GM23338 (cell line): ENCODE measurements at regions not wholly inside any gene's neighbourhood (a gene's known extent, or its start where the extent isn't known, plus 50 kb on each side); places are given as distances from the start of the nearest gene placed in this dataset.

Experiments
- ATAC-seq: fragments of 200-7000 bp; cut with Tn5 transposase; 3 replicates; pipeline ENCODE4 v1.9.1; 2020
- DNase-seq: peaks from one replicate; pipeline ENCODE4 v3.0.0-alpha.2; 2015; ENCODE audit warnings: low spot score
- H2AFZ ChIP-seq: fragments of 200-600 bp; sonication (generic); 2 replicates; pipeline ENCODE4 v1.8.0; 2016; ENCODE audit warnings: antibody characterized with exemption, mild to moderate bottlenecking, moderate library complexity
- H3F3A ChIP-seq: fragments of 200-600 bp; sonication (generic); replicated peaks from 2 replicates; pipeline ENCODE4 v1.8.0; 2017; ENCODE audit warnings: antibody characterized with exemption, mixed run types, low read depth
- H3K27ac ChIP-seq: fragments of 200-600 bp; sonication (generic); 2 replicates; pipeline ENCODE4 v1.6.1; 2016; ENCODE audit warnings: low read depth
- H3K27me3 ChIP-seq: fragments of 200-600 bp; sonication (generic); 2 replicates; pipeline ENCODE4 v1.8.0; 2016; ENCODE audit warnings: mild to moderate bottlenecking, mixed run types, moderate library complexity; ENCODE audit not compliant: insufficient read depth
- H3K36me3 ChIP-seq: fragments of 200-600 bp; sonication (generic); 2 replicates; pipeline ENCODE4 v1.8.0; 2016; ENCODE audit warnings: mild to moderate bottlenecking; ENCODE audit not compliant: insufficient read depth
- H3K4me1 ChIP-seq: fragments of 200-600 bp; sonication (generic); 2 replicates; pipeline ENCODE4 v1.8.0; 2016; ENCODE audit warnings: mild to moderate bottlenecking, moderate library complexity; ENCODE audit not compliant: insufficient read depth
- H3K4me2 ChIP-seq: fragments of 200-600 bp; sonication (generic); 2 replicates; pipeline ENCODE4 v1.7.1; 2017; ENCODE audit warnings: mixed run types
- H3K4me3 ChIP-seq: fragments of 200-600 bp; sonication (generic); 2 replicates; pipeline ENCODE4 v1.6.1; 2016; ENCODE audit warnings: mixed run types
- H3K79me2 ChIP-seq: fragments of 200-600 bp; sonication (generic); replicated peaks from 2 replicates; pipeline ENCODE4 v1.8.0; 2017; ENCODE audit warnings: mild to moderate bottlenecking; ENCODE audit not compliant: insufficient read depth
- H3K9me2 ChIP-seq: fragments of 200-600 bp; sonication (generic); 2 replicates; pipeline ENCODE4 v1.8.0; 2017; ENCODE audit not compliant: insufficient read depth
- H4K20me1 ChIP-seq: fragments of 200-600 bp; sonication (generic); replicated peaks from 2 replicates; pipeline ENCODE4 v1.8.0; 2017; ENCODE audit warnings: mild to moderate bottlenecking; ENCODE audit not compliant: insufficient read depth
- H3K27ac Mint-ChIP-seq: 2 replicates; pipeline ENCODE4 v1.8.0; 2020; ENCODE audit warnings: inconsistent platforms, mild to moderate bottlenecking, moderate library complexity, mixed read lengths
- H3K27me3 Mint-ChIP-seq: 3 replicates; pipeline ENCODE4 v1.8.0; 2022; ENCODE audit warnings: low read depth, mild to moderate bottlenecking, moderate library complexity, mixed read lengths, inconsistent platforms; ENCODE audit not compliant: insufficient read depth, poor library complexity
- H3K36me3 Mint-ChIP-seq: 3 replicates; pipeline ENCODE4 v1.8.0; 2021; ENCODE audit warnings: low read depth, mild to moderate bottlenecking, inconsistent platforms, moderate library complexity, mixed read lengths
- H3K4me1 Mint-ChIP-seq: 3 replicates; pipeline ENCODE4 v1.8.0; 2020; ENCODE audit warnings: mild to moderate bottlenecking, inconsistent platforms, mixed read lengths
- H3K4me3 Mint-ChIP-seq: 3 replicates; pipeline ENCODE4 v1.8.0; 2021; ENCODE audit warnings: moderate library complexity, mild to moderate bottlenecking, inconsistent platforms, mixed read lengths
- H3K9me3 Mint-ChIP-seq: 3 replicates; pipeline ENCODE4 v1.8.0; 2020; ENCODE audit warnings: moderate library complexity, mild to moderate bottlenecking, inconsistent platforms, mixed read lengths
- CREB1 ChIP-seq: fragments of 250-450 bp; sonication (Bioruptor Pico); IDR thresholded peaks from 2 replicates; pipeline ENCODE4 v1.5.0; 2020; ENCODE audit warnings: low read depth, mild to moderate bottlenecking, moderate library complexity
- CTCF ChIP-seq, 2 experiments: fragments of 200-600 bp in 1 of 2; sonication (generic) in 1 of 2; conservative IDR thresholded peaks; 2 replicates each; pipeline versions ENCODE4 v1.5.1 to v1.6.1; 2016 to 2017; ENCODE audit warnings: antibody characterized with exemption in 2 of 2, low read depth in 2 of 2, mild to moderate bottlenecking in 2 of 2, moderate library complexity in 1 of 2
- ETS1 ChIP-seq: IDR thresholded peaks from 2 replicates; pipeline ENCODE4 v1.6.1; 2016; ENCODE audit warnings: antibody characterized with exemption
- EZH2phosphoT487 ChIP-seq: fragments of 200-600 bp; sonication (generic); IDR thresholded peaks from one replicate; pipeline ENCODE4 v1.8.1; 2018; ENCODE audit warnings: antibody characterized with exemption; ENCODE audit not compliant: unreplicated experiment
- JUNB ChIP-seq: IDR thresholded peaks from one replicate; pipeline ENCODE4 v1.6.1; 2016; ENCODE audit warnings: antibody characterized with exemption; ENCODE audit not compliant: unreplicated experiment
- NANOG ChIP-seq: IDR thresholded peaks from 2 replicates; pipeline ENCODE4 v1.6.1; 2016; ENCODE audit warnings: antibody characterized with exemption, borderline replicate concordance
- POLR2AphosphoS5 ChIP-seq: IDR thresholded peaks from 2 replicates; pipeline ENCODE4 v1.6.1; 2016; ENCODE audit warnings: antibody characterized with exemption, low read depth
- REST ChIP-seq: IDR thresholded peaks from one replicate; pipeline ENCODE4 v1.6.1; 2018; ENCODE audit warnings: antibody characterized with exemption; ENCODE audit not compliant: unreplicated experiment
- STAT1 ChIP-seq: IDR thresholded peaks from one replicate; pipeline ENCODE4 v1.6.1; 2016; ENCODE audit warnings: antibody characterized with exemption; ENCODE audit not compliant: unreplicated experiment
- ZNF114 ChIP-seq: fragments of 250-450 bp; sonication (Bioruptor Pico); IDR thresholded peaks from 2 replicates; pipeline ENCODE4 v1.5.0; 2020; ENCODE audit warnings: mild to moderate bottlenecking, moderate library complexity
- ZNF331 ChIP-seq: fragments of 250-450 bp; sonication (Bioruptor Pico); IDR thresholded peaks from 2 replicates; pipeline ENCODE4 v1.5.0; 2020; ENCODE audit warnings: low read depth, mild to moderate bottlenecking, moderate library complexity

- TF ChIP-seq CTCF (conservative IDR thresholded peaks at IDR 0.05; ENCODE audit: low read depth in 2 of 2) (no peak), POLR2AphosphoS5 (no peak), ETS1 (no peak)
Observed at GRCh38 chr9:85216601-85217000, 525.2 kb downstream of the AGTPBP1 start (continued).

- no peaks in the 10 kb centered on the region for H3K36me3 ChIP-seq
- Mint-ChIP-seq H3K27ac (no peak overlapping the region), H3K27me3 (peaks cover 2% of the 10 kb centered on the region), H3K4me3 (no peak overlapping the region), H3K9me3 (no peaks in the 10 kb centered on the region), H3K4me1 (peaks cover 34% of the 10 kb centered on the region), H3K36me3 (no peaks in the 10 kb centered on the region)
- no peaks in the 10 kb centered on the region for H3K79me2 ChIP-seq
- no peak overlapping the region for H3K4me3 ChIP-seq
- no peak for ATAC-seq
- no peak overlapping the region for H2AFZ ChIP-seq
- no peaks in the 10 kb centered on the region for H3F3A ChIP-seq
- no peaks in the 10 kb centered on the region for H4K20me1 ChIP-seq
- H3K4me1 ChIP-seq, result peaks cover 25% of the 10 kb centered on the region
- no peaks in the 10 kb centered on the region for H3K9me2 ChIP-seq
- DNase-seq, result no peak
- H3K27me3 ChIP-seq, result no peaks in the 10 kb centered on the region
- H3K4me2 ChIP-seq, result no peak overlapping the region
- no peak overlapping the region for H3K27ac ChIP-seq
- no peak for TF ChIP-seq CTCF (conservative IDR thresholded peaks at IDR 0.05; ENCODE audit: low read depth in 2 of 2)
- no peak for TF ChIP-seq ZNF114
- TF ChIP-seq CREB1, result no peak
- TF ChIP-seq POLR2AphosphoS5, result no peak
- TF ChIP-seq JUNB, result no peak
- TF ChIP-seq EZH2phosphoT487, result no peak
- TF ChIP-seq STAT1, result no peak
- no peak for TF ChIP-seq ZNF331
- no peak for TF ChIP-seq NANOG
- TF ChIP-seq ETS1, result no peak
- TF ChIP-seq REST, result no peak
Observed at GRCh38 chr9:85215961-85216360, 525.8 kb downstream of the AGTPBP1 start.
